ENCODE measurements at regions not wholly inside any gene's neighbourhood (a gene's known extent, or its start where the extent isn't known, plus 50 kb on each side); places are given as distances from the start of the nearest gene placed in this dataset.

DNA sequence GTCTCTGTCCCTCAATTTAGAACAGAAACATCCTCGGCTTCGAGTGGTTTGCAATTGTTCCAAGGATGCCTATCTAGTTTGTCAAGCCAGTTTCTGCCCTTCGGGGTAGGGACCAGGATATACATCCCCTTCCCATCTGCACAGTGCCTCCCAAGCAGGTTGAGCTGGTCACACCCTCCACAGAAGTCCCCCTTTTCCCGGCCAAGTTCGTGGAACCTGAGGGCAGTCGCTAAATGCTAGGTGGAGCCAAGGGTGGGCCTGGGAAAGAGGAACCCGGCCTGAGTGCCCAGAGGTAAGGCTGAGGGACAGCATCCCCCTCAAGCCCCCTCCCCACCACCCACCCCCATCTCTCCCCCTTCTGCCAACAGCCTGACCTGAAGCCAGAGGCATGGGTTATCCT lies 62.4 kb upstream of the NANOS1 start:
- dilution Hi-C loops (cut with MboI; ENCODE audit: extremely low pct_ligation_motif_present, low sequenced_read_pairs): no loop called here
- H3K36me3 ChIP-seq (ENCODE audit: control insufficient read depth in 2 of 2, extremely low read depth in 1 of 2, insufficient read depth in 2 of 2, low read length in 2 of 2): no peaks in the 10 kb centered on the region
- FAIRE-seq (no peak), DNase-seq (ENCODE audit: low read depth, low spot score) (no peak)
- H3K4me2 ChIP-seq (ENCODE audit: control insufficient read depth, extremely low read depth, insufficient read depth, low read depth, low read length): no peak overlapping the region
- no peak for TF ChIP-seq EZH2 (IDR thresholded peaks at IDR 0.05; ENCODE audit: low read length)
- TF ChIP-seq, protein P1, sequence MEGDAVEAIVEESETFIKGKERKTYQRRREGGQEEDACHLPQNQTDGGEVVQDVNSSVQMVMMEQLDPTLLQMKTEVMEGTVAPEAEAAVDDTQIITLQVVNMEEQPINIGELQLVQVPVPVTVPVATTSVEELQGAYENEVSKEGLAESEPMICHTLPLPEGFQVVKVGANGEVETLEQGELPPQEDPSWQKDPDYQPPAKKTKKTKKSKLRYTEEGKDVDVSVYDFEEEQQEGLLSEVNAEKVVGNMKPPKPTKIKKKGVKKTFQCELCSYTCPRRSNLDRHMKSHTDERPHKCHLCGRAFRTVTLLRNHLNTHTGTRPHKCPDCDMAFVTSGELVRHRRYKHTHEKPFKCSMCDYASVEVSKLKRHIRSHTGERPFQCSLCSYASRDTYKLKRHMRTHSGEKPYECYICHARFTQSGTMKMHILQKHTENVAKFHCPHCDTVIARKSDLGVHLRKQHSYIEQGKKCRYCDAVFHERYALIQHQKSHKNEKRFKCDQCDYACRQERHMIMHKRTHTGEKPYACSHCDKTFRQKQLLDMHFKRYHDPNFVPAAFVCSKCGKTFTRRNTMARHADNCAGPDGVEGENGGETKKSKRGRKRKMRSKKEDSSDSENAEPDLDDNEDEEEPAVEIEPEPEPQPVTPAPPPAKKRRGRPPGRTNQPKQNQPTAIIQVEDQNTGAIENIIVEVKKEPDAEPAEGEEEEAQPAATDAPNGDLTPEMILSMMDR (optimal IDR thresholded peaks at IDR 0.05 in 1 of 3, IDR thresholded peaks at IDR 0.05 in 1 of 3, conservative IDR thresholded peaks at IDR 0.05 in 1 of 3; ENCODE audit: extremely low read depth in 1 of 3, insufficient read depth in 2 of 3, low read length in 3 of 3): no peak
- H3K27ac ChIP-seq (ENCODE audit: control insufficient read depth, insufficient read depth, low read length): no peak overlapping the region
- H3K9me1 ChIP-seq (ENCODE audit: control insufficient read depth, extremely low read depth, insufficient read depth, low read length): no peaks in the 10 kb centered on the region
- H2AFZ ChIP-seq (ENCODE audit: control insufficient read depth, low read length): no peak overlapping the region
- no peaks in the 10 kb centered on the region for H3K79me2 ChIP-seq (ENCODE audit: control insufficient read depth, insufficient read depth, low read length)
- no peak overlapping the region for H3K4me3 ChIP-seq (ENCODE audit: control insufficient read depth in 2 of 3, extremely low read depth in 1 of 3, insufficient read depth in 2 of 3, low read depth in 1 of 3, low read length in 3 of 3)
- H3K4me1 ChIP-seq (ENCODE audit: control insufficient read depth, extremely low read depth, insufficient read depth, low read length): peaks cover 2% of the 10 kb centered on the region
- H4K20me1 ChIP-seq (ENCODE audit: control insufficient read depth, extremely low read depth, insufficient read depth, low read length): no peaks in the 10 kb centered on the region
- no peak overlapping the region for H3K9ac ChIP-seq (ENCODE audit: control insufficient read depth, extremely low read depth, insufficient read depth, low read length)
- H3K9me3 ChIP-seq (ENCODE audit: control insufficient read depth, low read depth, low read length): no peaks in the 10 kb centered on the region
- H3K27me3 ChIP-seq (ENCODE audit: control insufficient read depth, extremely low read depth, insufficient read depth, low read length): peaks cover 12% of the 10 kb centered on the region

DNA sequence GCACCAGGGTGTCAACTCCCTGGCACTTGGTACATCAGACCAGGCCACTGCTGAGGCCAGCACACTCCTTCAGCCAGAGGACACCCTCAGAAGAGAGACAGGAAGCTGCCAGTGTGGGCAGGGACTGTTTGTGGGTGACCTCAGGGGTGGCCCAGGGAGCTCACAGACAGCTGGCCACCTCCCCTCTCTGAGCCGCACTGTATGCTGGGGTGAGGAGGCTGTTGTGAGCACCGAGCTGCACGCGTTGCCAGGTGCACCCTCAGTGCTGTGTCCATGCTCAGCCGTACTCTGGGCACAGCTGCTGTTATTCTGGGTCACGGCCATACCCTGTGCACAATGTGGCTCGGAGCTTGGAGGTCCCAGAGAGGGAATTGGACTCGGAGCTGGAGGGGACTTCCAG lies 61.5 kb upstream of the NANOS1 start:
- H3K36me3 ChIP-seq (ENCODE audit: control insufficient read depth in 2 of 2, extremely low read depth in 1 of 2, insufficient read depth in 2 of 2, low read length in 2 of 2): no peaks in the 10 kb centered on the region
- DNase-seq (ENCODE audit: low read depth, low spot score) (no peak), FAIRE-seq (no peak)
- no peak overlapping the region for H3K4me2 ChIP-seq (ENCODE audit: control insufficient read depth, extremely low read depth, insufficient read depth, low read depth, low read length)
- no peak overlapping the region for H3K27ac ChIP-seq (ENCODE audit: control insufficient read depth, insufficient read depth, low read length)
- peaks cover 12% of the 10 kb centered on the region for H3K27me3 ChIP-seq (ENCODE audit: control insufficient read depth, extremely low read depth, insufficient read depth, low read length)
- no peaks in the 10 kb centered on the region for H3K79me2 ChIP-seq (ENCODE audit: control insufficient read depth, insufficient read depth, low read length)
- no peaks in the 10 kb centered on the region for H3K9me3 ChIP-seq (ENCODE audit: control insufficient read depth, low read depth, low read length)
- H3K4me1 ChIP-seq (ENCODE audit: control insufficient read depth, extremely low read depth, insufficient read depth, low read length): no peaks in the 10 kb centered on the region
- dilution Hi-C loops (cut with MboI; ENCODE audit: extremely low pct_ligation_motif_present, low sequenced_read_pairs): no loop called here
- no peak overlapping the region for H2AFZ ChIP-seq (ENCODE audit: control insufficient read depth, low read length)
- no peak overlapping the region for H3K9ac ChIP-seq (ENCODE audit: control insufficient read depth, extremely low read depth, insufficient read depth, low read length)
- no peaks in the 10 kb centered on the region for H3K9me1 ChIP-seq (ENCODE audit: control insufficient read depth, extremely low read depth, insufficient read depth, low read length)
- TF ChIP-seq, protein P1 (optimal IDR thresholded peaks at IDR 0.05 in 1 of 3, IDR thresholded peaks at IDR 0.05 in 1 of 3, conservative IDR thresholded peaks at IDR 0.05 in 1 of 3; ENCODE audit: extremely low read depth in 1 of 3, insufficient read depth in 2 of 3, low read length in 3 of 3): no peak
- TF ChIP-seq EZH2 (IDR thresholded peaks at IDR 0.05; ENCODE audit: low read length): no peak
- no peak overlapping the region for H3K4me3 ChIP-seq (ENCODE audit: control insufficient read depth in 2 of 3, extremely low read depth in 1 of 3, insufficient read depth in 2 of 3, low read depth in 1 of 3, low read length in 3 of 3)
- no peaks in the 10 kb centered on the region for H4K20me1 ChIP-seq (ENCODE audit: control insufficient read depth, extremely low read depth, insufficient read depth, low read length)

All from keratinocyte (primary cell).